HG03460 (cell line): ENCODE measurements at regions not wholly inside any gene's neighbourhood (a gene's known extent, or its start where the extent isn't known, plus 50 kb on each side); places are given as distances from the start of the nearest gene placed in this dataset.

Source experiments
- ATAC-seq: cut with Tn5 transposase; IDR thresholded peaks from one replicate; pipeline ENCODE4 v1.9.1; 2021; ENCODE audit not compliant: unreplicated experiment

- no peak for ATAC-seq
Measured at GRCh38 chr9:126123927-126124326, 202.7 kb upstream of the MVB12B start.

DNA sequence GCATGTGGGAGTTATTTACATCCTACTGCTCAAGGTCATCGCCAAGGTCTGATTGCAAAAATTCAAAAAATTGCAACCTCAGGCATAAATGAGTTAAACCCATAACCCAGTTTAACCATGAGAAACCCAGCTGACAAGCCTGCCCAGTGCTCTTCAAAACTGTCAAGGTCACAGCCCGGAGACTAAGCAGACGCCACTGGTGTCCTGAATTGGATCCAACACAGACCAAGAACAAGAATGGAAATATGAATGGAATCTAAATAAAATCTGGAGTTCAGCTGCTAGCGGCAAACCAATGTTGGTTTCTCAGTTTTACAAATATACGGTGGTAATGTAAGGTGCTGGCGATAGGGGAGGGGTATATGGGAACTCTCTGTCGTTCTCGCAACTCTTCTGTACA, 201.5 kb upstream of the MVB12B start:
- ATAC-seq = no peak

GRCh38 chr9:126125577-126125976, 201.1 kb upstream of the MVB12B start:
- ATAC-seq = no peak

- ATAC-seq = no peak
Measured at GRCh38 chr9:126125992-126126409, 200.6 kb upstream of the MVB12B start.

DNA sequence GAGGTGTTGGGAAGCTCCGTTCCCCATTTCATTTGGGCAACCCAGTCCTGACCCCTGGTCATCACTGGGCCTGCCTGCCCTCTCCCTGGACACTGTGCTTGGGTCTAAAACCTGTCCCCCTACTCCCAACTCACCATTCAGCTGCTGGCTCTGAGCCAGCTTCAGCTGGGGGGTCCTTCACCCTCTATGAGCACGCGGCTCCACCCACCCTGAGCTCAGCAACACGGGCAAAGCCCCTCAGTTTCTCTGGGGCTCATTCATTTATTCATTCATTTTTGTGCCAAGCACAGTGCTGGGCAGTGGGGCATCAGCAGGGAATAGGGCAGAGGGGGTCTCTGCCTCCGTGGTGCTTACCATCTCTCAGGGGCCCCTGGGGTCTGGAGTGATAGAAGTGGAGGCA, 199.8 kb upstream of the MVB12B start:
- no peak for ATAC-seq

GRCh38 chr9:126127591-126127990, 199.0 kb upstream of the MVB12B start:
- ATAC-seq = no peak

GRCh38 chr9:126128494-126129142, 198.0 kb upstream of the MVB12B start:
- ATAC-seq = no peak

DNA sequence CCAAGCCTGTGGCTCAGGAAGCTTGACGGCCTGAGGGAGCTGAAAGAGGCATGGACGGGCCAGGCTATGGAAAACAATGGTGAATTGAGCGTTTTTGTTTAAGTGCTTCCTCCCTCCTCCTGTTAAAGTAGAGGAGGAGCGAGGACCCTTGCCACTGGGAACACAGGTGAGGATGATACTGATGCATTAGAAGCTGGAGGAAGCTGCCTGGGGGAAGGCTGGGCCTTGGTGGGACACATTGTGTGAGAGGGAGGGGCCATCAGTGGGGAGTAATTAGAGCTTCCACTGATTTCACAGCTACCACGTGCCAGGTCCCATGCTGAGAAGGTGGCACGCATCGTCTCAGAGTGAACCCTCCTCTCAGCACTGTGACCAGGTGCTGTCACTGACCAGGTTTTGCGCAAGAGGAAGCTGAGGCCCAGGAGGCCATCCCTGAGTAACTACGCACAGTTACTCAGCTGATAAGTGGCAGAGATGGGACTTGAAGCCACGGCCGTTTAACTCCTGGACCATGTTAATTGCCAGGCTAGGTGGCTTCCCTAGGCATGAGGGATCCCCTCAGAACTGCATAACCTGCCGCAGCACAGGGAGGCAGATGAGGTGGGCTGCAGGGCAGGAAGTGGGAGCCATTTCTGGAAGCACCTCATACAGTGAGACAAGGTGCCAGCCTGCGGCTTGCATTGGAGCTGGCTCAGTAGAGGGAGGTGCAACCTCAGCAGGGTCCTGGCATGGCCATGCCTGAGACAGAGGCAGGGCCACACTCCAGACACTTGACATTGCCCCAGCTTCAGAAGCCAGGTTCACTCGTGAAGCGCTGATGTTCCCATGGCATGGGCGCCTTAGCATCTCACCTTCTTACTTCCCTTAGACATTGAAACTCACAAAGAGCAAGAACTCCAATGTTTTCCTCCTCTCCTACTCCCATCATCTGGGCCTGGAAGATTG, 195.3 kb upstream of the MVB12B start:
- ATAC-seq = no peak

GRCh38 chr9:126132746-126133145, 193.9 kb upstream of the MVB12B start:
- ATAC-seq = no peak

GRCh38 chr9:126144196-126144595, 182.4 kb upstream of the MVB12B start:
- ATAC-seq = no peak

GRCh38 chr9:126144603-126145456, 181.8 kb upstream of the MVB12B start:
- ATAC-seq = no peak

DNA sequence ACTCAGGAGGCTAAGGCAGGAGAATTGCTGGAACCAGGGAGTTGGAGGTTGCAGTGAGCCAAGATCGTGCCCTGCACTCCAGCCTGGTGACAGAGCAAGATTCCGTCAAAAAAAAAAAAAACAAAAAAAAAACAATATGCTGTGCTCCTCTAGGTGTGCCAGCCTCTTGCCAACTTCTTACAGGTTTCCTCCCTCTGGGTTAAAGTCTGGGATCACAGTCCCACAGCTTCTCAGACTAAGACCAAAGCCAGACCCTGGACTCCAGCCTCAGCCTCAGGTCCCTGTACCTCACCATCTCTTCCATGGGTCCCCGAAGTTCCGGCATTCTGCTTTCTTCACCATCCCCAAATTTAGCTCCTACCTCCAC, 180.8 kb upstream of the MVB12B start:
- no peak for ATAC-seq

DNA sequence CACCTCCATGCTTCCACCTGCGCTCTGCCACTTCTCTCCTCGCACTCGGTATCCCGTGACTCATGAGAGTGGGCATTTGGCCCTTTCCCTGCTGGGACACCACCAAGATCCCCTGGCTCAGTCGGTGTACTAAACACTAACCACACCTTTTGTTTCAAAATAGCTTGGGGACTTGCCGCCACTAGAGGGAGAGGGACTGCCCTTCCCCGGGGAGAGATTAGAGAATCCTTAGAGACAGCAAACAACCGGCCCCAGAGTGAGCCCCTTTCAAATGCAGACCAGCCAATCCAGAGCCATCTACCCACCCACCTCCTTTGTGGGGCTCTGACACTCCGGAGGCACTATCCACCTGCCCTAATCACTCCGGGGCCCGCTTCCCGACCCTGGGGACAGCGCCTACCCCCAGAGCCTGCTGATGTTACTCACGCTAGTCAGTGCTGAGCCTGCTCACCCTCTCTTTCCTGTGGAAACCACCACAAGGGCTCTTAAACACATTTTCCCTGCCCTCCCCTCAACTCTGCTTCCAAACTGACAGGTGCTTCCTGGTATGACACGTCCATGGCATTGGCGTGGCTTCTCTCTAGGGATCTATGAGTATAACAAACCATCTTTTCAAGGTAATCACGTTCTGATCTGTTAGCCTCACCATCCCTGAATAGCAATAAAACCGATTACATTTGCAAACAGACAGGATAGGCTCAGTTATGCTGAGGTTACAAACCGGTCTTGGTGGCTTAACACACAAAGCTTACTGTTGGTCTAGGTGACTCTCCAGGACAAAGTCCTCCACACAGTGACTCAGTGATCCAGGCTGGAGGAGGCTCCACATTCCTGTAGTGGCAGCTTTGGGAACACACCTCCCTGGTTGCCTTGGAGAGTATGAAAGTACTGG, 180.1 kb upstream of the MVB12B start:
- ATAC-seq = peak; percentile 47

- no peak for ATAC-seq
Measured at GRCh38 chr9:126147186-126147935, 179.3 kb upstream of the MVB12B start.

DNA sequence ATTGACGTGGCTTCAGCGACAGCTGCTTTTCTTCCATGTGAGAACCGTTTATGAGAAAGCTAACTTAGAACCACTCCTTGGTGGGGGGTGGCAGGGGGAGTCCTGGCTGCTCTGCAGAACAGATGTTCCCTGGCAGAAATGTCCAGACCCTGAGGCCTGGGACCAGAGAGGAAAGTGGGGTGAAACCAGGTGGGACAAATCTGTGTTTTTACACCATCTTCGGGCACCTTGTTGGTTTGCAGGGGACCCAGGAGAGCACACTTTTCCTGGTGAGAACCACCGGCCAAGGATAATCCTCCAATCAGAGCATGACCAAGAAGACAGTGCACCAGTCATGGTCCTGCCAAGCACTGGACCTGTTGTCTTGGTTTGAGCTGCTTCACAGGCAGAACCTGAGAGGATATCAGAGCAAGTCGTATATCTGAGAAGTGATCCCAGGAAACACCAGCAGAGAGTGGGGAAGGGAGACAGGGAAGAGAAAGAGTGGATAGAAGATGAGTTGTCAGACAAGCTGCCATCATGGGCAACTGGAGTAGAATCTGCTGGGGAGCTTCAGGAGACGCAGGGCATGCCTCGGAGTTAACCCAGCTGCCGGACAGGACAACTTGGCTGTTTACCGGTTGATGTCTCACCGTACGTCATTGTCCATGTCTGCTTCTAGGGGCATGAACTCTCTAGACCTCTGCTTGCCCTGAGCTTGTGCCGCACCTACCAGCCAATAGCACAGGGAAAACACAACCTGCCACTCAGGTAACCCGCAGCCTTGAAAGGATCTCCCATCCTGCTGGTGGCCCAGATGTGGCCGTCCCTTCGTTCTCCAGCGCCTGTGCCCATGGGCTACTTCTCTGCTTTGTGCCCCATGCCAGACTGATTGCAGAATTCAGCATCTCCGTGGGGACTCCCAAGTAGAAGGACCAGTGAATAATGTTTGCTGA, 178.4 kb upstream of the MVB12B start:
- no peak for ATAC-seq

GRCh38 chr9:126148994-126149393, 177.6 kb upstream of the MVB12B start:
- ATAC-seq = no peak

GRCh38 chr9:126149661-126150060, 177.0 kb upstream of the MVB12B start:
- no peak for ATAC-seq

DNA sequence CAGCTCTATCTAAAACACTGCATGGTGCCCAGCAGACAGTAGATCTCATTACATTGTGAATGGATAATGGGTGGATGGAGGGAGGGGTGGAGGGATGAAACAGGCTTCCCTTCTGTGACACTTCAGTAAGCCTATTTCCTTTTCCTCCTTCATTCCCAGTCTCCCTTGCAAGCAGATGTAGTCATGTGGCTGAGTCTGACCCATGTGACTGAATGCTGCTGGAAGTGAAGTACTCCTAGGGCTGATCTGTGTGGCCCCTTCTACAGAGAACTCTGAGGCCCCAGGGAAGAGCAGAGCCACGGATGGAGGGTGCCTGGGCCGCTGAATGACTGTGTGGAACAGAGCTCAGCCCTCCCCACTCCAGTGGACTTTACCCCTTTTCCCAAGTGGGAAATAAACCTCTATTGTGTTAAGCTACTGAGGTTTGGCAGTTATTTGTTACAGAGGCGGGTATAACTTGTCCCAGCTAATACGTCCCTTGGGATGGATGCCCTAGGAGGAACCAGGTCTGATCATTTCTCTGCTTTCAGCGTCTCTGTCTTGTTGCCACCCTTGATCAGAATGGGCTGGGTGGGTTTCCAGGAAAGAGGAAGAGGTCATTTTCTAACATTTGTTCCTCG, 176.1 kb upstream of the MVB12B start:
- no peak for ATAC-seq
